Cardiac fibroblast (primary cell): ENCODE measurements at regions not wholly inside any gene's neighbourhood (a gene's known extent, or its start where the extent isn't known, plus 50 kb on each side); places are given as distances from the start of the nearest gene placed in this dataset.

Experiments
- DNase-seq, 2 donors: peaks; one replicate each; pipeline versions ENCODE4 v3.0.0 to v3.0.0-alpha.2; 2010; ENCODE audit warnings: low read depth in 2 of 2
- H3K4me3 ChIP-seq, 2 donors: replicated peaks in 1 of 2; 1 replicate in 1 of 2; 2 replicates in 1 of 2; pipeline ENCODE4 v1.5.1; 2011; ENCODE audit warnings: low read depth in 2 of 2, low read length in 2 of 2, mild to moderate bottlenecking in 2 of 2, moderate library complexity in 1 of 2
- TF ChIP-seq, protein P1 (sequence below): IDR thresholded peaks from one replicate; pipeline ENCODE4 v1.5.1; 2011; ENCODE audit warnings: low read depth, mild to moderate bottlenecking, low read length, inconsistent platforms

DNA sequence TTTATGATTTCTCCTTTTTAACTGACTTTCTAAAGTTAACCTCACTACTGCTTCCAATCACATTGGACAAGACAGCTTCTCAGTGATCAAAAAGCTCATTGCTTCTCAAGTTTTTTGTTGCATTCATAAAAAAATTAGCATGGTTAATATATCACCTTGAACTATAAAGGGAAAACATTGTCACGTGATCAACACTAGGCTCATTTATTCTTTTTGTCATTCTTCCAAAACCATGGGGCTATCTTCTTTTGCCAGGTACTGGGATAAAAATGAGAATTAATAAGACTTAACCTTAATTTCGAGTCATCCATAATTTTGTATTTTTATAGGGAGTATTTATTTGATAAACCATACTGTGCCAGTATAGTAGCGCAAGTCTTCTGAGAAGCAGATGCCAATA, 1105.9 kb upstream of the TENM3 start:
- no peak overlapping the region for H3K4me3 ChIP-seq
- DNase-seq = no peak
- TF ChIP-seq, protein P1, sequence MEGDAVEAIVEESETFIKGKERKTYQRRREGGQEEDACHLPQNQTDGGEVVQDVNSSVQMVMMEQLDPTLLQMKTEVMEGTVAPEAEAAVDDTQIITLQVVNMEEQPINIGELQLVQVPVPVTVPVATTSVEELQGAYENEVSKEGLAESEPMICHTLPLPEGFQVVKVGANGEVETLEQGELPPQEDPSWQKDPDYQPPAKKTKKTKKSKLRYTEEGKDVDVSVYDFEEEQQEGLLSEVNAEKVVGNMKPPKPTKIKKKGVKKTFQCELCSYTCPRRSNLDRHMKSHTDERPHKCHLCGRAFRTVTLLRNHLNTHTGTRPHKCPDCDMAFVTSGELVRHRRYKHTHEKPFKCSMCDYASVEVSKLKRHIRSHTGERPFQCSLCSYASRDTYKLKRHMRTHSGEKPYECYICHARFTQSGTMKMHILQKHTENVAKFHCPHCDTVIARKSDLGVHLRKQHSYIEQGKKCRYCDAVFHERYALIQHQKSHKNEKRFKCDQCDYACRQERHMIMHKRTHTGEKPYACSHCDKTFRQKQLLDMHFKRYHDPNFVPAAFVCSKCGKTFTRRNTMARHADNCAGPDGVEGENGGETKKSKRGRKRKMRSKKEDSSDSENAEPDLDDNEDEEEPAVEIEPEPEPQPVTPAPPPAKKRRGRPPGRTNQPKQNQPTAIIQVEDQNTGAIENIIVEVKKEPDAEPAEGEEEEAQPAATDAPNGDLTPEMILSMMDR = no peak

GRCh38 chr4:181138116-181138515, 1105.1 kb upstream of the TENM3 start:
- TF ChIP-seq, protein P1 = no peak
- H3K4me3 ChIP-seq = no peak overlapping the region
- no peak for DNase-seq

DNA sequence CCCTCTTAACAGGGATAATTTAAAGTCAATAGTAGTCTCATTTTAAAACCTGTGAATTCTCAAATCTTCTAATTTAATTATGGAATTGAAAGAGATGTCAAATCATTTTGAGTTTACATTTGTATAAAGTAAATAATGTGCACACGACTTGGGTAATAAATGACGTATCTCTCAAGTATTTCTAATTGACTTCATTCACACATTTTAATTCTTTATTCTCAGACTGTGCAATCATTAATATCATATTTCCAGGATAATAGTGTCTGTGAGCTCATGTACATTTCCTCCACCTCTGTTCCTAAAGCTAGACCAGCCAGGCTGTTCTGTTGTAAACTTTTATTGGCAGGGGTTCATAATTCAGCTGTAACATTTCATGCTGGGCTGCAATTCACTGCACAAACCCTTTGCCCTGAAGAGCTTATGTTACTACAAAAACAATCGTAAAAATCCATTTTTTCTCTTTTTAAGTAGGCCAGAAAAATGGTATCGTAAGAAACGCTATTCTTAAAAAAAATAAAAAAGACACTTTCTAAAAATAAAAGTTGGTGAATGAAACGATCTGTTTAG, 1103.1 kb upstream of the TENM3 start:
- TF ChIP-seq, protein P1 = no peak
- no peak for DNase-seq

DNA sequence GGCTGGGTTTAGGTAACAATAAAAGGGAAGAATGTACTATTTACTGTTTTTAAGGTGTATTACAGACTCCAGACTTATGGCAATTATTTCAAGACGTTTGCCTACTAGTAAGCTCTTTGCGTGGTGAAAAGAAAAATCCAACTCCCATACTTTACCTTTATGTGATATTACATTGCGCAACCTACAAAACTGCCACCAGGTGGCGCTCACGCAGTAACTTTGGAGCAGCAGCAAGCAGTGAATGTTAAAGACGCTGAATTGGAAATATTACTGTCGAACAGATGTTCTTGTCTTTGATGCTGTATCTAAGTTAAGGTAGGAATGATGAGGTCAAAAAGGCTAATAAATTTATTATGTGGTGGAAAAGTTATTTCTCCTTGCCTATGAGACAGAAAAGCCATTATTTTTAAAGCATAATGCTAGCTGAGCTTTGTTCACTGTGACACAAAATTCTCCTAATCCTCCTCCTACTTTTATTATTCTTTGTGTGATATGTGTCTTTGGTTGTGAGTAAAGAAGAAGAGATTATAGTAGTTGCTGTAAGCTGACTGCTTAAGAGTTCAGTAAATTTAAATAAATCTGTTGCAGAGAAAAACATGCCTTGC, 1099.8 kb upstream of the TENM3 start:
- DNase-seq = peak; percentile 80 to 81

More for the DNA sequence above, 1103.1 kb upstream of the TENM3 start:
- no peak overlapping the region for H3K4me3 ChIP-seq

DNA sequence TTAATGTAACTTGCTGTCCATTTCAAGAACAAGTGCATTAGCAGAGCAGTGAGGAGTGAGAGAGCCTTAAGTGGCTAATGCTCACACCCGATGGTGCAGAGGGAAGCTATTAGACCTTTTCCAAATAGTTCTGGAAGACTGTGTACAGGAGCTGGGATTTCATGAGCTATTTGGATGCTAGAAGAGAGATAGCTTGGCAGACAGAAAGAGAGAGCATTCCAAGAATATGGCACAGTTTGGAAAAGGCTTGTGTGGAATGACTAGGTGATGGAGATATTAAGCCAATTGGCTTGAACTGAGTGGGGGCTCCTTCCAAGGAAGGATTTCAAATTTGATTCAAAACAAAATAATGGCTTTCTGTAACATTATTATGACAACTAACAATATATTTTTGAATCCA, 1097.2 kb upstream of the TENM3 start:
- H3K4me3 ChIP-seq = no peak overlapping the region
- no peak for DNase-seq
- TF ChIP-seq, protein P1 = no peak

More for the DNA sequence above, 1099.8 kb upstream of the TENM3 start:
- no peak overlapping the region for H3K4me3 ChIP-seq
- TF ChIP-seq, protein P1 = peak; percentile 81

- H3K4me3 ChIP-seq = no peak overlapping the region
- TF ChIP-seq, protein P1 = no peak
- DNase-seq = no peak
These were observed 1095.7 kb upstream of the TENM3 start for GRCh38 chr4:181147416-181147951.
